ENCODE measurements at regions not wholly inside any gene's neighbourhood (a gene's known extent, or its start where the extent isn't known, plus 50 kb on each side); places are given as distances from the start of the nearest gene placed in this dataset.

DNA sequence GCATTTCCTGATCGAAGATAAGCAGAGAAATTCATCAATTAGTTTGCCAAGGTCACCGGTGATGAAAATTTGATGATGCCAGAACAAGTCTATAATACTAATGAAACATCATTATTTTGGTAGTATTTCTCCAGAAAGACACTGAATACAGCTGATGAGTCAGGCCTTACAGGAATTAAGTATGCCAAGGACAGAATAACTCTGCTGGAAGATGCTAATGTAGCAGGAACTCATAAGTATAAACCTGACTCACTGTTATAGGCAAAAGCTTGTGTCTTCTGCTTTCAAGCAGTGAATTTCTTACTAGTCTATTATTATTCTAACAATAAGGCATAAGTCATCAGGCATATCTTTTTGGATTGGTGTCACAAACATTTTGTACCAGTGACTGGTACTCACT, 1825.1 kb upstream of the IGFBP7 start:
- DNase-seq (ENCODE audit: low spot score) = no peak

DNA sequence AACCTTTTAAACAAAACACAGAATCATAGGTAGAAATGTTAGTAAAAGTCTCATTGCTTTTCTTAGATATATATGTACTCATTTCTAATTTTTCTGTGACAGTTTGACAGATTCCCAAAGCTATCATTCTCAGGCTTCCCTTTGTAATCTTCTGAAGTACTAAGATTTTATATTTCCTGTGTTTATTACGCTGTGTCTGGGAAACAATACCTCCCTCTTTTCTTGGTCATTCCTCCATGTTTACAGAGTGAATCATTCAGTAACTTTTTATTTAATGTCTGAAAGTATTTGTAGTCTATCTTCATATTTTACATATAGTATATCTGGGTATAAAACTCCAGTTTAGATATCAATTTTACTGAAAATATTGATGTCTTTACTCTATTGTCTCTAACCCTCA, 1826.3 kb upstream of the IGFBP7 start:
- DNase-seq (ENCODE audit: low spot score) = no peak

DNA sequence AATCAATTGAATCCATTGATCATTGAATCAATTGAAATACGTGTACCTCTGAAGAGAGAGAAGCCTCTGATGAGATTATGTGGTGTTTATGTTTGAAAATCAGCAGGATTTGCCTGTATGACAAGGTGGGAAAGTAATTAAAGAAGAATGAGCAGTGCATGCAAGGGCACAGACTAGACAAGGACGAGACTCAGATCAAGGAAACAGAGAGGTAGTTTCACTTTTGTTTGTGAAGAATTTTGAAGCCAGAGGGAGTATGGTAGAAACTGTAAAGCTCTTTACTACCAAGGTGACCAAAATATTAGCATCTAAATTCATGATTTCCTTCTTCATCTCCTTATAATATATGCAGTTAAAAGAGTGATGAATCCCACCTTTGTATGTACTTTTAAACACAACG, 1830.0 kb upstream of the IGFBP7 start:
- DNase-seq (ENCODE audit: low spot score) = no peak

DNA sequence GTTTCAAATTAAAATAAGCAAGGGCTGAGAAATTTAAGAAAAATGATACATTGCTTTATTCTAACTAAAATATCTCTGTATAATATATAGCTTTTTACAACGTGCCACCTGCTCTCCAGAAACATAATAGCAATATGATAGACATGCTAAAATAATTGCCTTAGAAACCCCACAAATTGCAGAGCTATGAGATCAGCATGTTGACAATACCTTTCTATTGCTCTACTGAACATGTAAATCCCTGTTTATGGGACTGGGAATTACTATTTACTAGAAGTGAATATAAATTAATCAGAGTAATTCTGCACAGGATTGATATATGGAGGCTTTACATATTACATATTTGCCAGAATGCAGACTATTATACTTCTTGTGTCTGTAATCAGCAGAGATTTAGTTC, 1831.1 kb upstream of the IGFBP7 start:
- DNase-seq (ENCODE audit: low spot score) = no peak

DNA sequence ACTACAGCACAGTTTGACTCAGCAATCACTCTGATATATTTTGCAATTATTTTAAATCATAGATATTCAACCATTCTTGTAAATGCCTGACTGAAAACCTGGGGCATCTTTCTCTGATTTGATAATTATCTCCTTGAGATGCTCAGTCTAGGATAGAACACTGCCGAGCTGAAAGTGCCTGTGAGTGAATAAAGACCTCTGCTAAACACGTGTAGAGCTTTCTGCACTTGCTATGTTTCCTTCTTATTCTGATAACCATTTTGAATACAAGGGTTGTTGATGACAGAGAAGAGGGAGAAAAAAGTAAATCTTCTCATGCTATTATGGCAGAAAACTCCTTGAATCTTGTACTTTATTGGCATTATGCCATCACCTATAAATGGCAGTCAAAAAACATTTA, 1843.4 kb upstream of the IGFBP7 start:
- DNase-seq (ENCODE audit: low spot score) = no peak

DNA sequence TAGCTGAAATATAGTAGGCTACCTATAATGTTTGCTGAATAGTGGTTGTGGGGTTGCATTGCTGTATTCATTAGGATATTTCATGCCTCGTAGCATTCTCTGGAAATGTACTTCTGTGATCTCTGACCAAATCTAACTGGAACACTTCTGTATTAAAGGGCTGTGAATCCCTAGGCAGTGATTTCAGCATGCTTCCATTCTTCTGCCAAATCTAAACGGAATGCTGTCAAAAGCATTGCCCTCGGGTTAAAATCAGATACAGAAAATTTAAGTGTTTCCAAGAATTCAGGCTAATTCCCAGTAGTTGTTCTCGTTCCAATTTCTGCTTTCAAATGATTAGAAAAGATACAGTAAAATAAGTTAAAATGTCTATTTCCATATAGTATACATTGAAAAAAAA, 1847.5 kb upstream of the IGFBP7 start:
- DNase-seq (ENCODE audit: low spot score) = no peak

DNA sequence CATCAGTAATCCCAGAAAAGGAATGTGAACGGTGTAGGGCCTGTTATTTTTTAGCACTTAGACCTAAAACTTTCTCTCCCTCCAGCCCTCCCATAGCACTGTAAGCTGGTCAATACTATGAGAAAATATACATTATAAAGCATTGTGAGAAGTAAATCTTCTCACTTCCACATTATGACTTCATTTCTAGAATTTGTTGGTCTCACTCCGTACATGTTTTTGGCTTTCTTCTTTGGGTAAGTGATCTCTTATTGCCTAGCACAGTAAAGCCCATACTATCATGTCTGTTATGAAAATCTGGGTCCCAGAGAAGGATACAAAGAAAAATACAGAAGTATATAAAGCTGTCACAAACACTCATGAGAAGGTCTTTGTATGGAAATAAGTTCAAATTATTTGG, 1851.1 kb upstream of the IGFBP7 start:
- DNase-seq (ENCODE audit: low spot score) = no peak

DNA sequence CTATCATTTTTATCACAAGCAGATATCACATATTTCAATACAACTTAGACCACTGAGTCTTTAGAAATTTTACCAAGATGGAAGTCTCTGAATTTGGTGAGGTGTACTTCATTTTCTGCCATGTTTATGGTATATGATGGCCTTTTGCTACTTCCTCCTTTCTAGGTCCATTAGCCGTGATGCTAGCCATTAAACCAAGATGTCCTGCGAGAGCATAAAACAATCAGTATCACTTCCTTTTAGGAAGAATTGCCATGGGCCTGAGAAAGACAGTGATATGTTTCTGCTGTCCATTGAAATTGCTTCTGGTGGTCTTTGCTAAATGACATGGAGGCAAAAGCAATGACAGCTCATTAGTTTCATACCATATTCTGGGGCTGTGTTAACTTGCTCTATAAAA, 1851.7 kb upstream of the IGFBP7 start:
- DNase-seq (ENCODE audit: low spot score) = no peak

DNA sequence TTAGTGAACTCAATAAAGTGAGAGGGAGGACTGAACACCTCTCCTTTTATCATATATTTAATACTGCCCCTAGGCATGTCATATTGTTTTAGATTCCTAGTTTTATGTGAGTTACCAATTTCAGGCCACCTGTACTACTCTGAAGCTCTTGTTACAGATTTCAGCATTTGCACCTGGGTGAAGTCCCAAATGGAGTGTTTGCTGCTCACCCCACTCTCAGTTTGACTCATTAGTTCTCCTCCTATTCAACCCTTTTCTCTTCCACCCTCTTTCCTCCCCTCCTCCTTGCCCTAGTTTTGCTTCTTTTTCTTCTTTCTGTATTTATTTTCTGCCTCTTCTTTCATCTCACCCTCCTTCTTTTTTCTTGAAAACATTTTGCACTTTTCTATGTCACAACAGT, 1852.2 kb upstream of the IGFBP7 start:
- DNase-seq (ENCODE audit: low spot score) = no peak

DNA sequence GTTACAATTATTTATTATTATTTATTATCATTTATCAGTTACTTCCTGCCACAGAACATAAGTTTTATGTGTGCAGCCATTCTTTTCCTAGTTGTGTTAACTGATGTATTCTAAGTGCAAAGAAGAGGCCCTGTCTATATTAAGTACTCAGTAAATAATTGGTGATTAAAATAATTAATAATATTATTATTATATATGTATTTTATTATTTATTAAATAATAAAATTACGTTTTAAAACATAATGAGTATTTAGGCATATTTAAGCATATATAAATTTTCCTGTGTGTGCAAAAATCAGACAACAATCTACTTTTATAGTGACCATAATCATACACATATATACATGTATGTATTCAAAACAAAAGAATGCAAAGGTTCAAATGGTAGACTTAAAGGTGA, 1871.6 kb upstream of the IGFBP7 start:
- no peak for DNase-seq (ENCODE audit: low spot score)

DNA sequence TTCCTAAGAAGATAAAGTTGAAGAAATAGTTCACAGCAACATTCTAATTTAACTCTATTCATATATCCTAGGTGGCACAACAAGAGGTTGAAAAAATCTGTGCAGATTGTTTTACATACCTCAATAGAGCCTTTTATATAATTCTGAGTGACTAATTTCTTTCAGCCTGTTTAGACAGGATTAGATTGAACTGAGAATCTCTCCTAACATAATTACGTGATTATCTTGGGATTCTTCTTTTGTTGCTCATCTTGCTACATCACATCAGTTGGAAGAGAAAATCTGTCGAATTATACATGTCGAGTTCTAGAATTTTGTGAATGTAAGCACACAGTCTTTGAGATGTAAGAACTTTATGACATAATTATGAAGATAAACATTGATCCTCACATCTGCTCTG, 1873.7 kb upstream of the IGFBP7 start:
- DNase-seq (ENCODE audit: low spot score) = no peak

DNA sequence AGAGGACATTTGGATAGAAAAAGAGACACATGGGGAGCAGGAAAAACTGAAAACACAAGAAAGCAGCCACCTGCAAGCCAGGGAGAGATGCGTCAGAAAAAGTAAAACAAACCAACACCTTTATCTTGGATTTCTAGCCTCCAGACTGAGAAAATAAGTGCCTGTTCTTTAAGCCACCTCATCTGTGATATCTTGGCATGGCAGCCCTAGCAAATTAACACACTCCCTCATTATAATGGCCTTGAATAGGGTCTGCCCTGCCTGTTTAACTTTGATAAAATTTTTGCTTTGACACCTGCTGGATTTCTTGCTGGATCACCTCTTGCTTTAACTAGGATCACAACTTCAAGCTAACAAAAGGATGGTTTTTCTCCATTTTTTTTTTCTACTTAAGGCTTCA, 1892.0 kb upstream of the IGFBP7 start:
- no peak for DNase-seq (ENCODE audit: low spot score)

DNA sequence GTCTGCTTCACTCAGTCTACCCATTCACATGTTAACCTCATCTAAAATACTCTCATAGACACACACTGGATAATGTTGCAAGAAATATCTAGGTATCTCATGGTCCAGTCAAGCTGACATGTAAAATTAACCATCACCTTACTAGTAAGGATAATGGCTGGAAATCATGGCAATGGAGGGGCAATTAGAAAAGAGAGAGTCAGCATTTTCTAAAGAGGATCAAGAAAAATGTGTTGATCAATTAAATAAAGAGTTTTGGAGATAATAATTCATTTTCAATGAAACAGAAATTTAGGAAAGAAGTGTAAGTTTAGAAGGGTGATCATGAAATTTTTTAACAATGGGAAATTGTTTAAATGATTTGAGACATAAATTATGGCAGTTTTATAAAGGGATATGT, 1914.1 kb upstream of the IGFBP7 start:
- no peak for DNase-seq (ENCODE audit: low spot score)

DNA sequence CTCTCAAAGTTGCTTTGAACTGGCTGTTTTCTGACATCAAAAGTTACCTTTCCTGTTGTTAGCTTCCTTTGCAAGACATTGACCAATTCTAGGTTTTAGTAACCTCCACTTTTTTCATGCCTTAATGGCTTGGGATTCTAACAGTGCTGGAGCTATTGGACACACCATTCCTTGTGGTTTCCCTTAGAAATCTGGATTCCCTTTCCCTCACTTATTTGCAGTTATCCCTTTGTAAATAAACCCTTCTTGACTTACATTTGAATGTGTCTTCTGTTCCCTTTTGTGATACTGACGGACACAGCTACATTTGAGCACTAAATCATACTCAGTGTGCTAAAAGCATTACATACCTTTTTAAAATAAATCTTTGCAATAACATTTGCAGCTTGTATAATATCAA, 1927.6 kb upstream of the IGFBP7 start:
- no peak for DNase-seq (ENCODE audit: low spot score)

DNA sequence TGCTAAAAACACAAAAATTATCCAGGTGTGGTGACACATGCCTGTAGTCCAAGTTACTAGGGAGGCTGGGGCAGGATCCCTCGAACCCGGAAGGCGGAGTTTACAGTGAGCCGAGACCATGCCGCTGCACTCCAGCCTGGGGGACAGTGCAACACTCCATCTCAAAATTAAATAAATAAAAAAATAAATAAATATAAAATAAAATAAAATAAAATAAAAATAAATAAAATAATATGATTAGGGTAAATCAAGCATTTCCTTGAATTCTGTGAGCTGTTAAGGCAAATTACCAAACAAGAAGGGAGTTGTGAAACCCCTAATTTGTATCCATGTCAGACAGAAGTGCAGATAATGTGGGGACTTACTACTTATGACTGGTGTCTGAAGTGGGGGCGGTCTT, 1928.9 kb upstream of the IGFBP7 start:
- DNase-seq (ENCODE audit: low spot score) = no peak

DNA sequence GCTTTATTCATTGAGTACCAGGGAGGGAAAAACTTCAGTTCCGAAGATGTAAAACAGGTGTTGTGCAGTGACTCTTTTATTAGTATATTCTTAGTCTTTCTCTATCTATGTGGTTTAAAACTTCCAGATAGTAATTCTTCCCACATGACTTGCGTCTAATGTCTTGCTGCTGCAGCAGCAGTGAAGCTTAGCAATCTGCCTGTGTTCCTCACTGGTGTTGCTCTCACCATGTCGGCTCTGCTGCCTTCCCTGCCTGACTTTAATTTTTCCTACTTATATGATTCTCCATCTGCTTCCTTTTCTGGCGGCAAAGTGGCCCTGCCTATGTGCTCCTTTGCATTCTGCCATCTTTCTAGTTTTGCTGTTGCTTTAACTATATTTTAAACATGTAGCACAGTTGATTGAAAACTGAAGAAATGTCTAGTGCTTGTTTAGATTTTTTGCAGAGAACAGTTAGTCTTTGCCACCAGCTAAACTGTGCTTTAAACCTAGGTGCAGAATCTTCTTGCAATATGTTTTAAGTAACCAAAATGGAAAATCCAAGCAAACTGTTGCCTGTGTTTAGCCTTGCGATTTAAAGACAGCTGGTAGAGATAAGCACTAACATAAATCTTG, 1934.2 kb upstream of the IGFBP7 start:
- no peak for DNase-seq (ENCODE audit: low spot score)

DNA sequence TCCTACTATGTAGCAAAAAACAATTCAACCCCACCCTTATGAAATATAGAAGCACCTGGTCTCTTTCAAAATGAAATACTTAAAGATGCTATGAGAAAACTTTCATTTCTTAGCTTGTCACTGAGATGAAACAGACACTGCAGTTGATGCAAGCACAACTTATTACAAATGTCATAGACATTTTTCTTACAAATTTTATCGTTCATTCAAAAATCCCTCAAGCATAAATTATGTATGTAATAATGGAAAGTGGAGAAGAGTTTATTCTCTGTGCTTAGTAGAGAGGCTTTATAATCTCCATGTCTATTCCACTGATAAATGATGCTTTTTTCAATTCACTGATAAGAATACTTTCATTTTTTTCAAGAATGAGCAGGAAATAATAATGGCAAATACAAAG, 1943.9 kb upstream of the IGFBP7 start:
- no peak for DNase-seq (ENCODE audit: low spot score)

DNA sequence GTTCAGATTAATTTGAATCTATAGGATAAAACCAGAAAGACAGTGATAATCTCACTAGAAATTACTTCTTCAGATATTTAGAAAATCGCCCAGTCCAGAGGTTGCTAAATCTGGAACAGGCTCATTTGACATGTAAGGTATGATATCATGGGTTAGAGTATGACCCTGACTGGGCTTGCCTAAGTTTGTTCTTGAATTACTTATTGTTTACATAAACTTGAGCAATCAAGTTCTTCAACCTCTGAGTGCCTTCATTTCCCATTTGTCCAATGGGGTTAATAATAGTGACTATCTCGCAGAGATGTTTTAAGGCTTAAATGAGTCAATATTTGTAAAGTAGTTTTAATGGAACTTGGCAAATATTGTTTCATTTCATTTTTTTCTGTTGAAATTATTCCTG, 1947.6 kb upstream of the IGFBP7 start:
- DNase-seq (ENCODE audit: low spot score) = no peak

DNA sequence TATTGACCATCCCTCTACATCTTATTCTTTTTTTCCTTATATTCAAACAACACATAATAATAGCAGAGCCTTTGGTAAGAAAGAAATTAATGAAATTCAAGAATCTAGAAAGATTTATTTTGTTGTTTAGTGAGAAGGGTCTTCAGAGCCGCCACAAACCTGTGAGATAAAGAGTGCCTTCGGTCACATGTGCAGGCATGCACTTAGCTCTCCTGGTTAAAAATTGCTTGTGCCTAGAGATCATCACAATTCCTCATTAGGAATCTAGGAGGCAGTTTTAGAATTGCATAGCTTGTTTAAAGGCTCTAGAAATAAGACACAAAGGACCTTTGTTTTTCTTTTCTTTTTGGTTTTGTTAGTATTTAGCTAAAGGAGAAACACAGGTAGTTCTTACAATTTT, 1948.4 kb upstream of the IGFBP7 start:
- DNase-seq (ENCODE audit: low spot score) = no peak

DNA sequence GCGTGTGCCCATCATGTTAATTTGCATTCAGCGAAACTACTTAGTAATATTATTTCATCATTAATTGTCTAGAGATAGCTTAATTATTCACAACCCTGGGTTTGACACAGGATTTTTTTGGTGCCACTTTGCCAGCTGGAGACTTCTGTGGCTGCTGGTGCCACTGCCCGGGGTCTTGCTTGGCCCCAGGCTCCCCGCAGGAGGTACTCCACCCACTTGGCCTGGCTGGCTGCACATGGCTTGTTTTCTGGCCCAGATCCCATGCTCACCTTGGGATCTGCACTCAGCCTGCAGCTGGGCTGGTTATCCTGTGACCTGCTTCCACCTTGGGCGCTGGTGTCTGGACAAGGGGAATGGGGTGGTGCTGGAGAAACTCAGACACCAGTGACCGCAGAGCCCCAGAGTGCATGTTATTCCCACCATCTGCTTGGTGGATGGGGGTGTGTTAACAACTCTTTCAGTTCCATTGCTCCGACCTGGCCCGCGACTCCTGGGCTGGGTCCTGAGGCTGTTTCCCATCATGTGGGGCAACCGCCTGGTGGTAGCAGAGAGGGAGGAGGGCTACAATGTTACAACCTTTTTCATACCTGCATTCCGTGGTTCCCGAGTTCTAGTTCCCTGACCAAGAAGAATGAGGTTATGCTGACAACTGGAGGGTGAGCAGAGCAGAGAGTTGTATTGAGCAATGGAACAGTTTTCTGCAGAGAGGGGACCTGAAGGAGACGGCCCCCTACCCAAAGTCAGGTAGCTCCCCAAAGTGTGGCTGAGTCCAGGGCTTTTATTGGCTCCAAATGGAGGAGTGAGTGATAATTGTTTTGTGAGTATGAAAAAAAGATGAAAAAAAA, 1950.0 kb upstream of the IGFBP7 start:
- DNase-seq (ENCODE audit: low spot score) = no peak

DNA sequence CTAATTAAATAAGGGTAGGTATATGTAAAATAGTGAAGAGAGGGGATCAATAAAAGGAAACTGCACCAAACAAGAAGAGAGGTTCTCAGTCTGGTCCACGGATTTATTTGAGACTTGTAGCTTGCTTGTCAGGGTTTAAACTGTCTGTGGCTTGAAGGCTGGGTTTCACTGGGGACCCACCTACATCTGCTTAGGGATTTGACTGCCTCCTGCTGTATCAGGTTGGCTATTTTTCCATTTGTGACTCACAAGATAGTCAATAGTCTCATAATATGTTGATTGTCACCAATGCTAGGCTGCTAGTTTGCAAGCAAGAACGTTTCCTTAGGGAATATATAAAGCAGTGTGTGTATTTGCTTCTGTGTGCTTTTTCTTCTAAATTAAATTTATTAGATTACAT, 1950.7 kb upstream of the IGFBP7 start:
- no peak for DNase-seq (ENCODE audit: low spot score)

DNA sequence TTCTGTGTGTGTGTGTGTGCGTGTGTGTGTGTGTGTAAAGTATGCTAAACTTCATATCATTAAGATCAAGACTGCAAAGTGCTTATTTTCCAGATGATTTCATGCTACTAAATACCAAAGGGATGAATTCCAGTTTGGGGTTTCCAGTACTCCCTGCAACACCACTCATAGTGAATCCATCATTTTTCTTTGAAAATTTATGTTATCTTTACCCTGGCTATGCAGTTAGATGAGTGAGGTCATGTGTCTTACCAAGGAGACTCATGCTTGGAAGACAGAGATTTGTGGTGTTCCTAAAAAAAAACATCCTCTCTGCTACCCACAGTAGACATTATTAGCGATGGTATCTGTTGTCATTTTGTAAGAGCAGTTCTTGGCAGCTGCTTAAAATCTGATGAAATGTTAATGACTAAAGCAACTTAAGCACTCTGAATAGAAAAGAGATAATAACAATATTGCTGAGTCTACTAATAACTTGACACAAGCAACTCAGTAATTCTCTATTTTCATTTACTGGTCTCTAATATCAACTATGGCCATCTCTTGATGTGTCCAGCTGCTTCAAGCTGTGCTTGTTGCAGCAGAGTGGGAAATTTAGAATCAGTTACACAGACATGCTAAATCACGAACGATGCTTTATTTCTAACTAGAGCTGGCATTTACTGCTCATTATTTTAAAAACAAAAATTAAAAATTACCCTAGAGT, 1953.0 kb upstream of the IGFBP7 start:
- no peak for DNase-seq (ENCODE audit: low spot score)

DNA sequence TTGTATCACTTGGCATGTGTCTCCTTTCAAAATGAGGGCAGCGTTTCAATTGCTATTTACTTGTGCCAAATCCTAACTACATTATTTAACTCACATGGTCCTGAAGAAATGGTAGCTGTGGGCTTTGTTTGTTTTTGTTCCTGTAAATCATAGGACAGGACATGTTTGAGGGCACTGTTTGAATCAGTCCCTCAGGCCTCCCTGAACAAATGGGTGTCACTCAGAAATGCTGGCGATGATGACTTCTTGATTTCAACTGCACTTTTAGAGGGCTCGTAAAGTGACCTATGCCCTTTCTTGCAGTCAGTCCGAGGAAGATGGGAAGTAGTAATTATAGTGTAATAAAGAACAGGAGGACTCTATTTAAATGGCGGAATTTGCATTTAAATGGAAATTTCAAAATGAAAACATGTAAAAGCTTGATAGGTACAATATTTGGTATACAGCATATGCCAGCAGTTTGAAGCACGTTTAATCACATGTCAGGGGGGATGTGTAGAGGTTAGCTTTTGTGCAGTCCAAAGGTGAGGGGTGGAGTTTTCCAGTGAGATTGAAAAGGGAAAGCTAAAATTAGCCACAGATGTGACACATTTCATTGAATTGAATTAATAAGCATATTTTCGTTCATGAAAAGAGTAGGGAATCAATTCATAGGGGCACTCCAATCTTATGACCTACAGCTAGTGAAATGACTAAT, 1958.7 kb upstream of the IGFBP7 start:
- DNase-seq (ENCODE audit: low spot score) = no peak

Data from HuH-7.5 (cell line).